OCI-LY7 (cell line): ENCODE measurements at regions not wholly inside any gene's neighbourhood (a gene's known extent, or its start where the extent isn't known, plus 50 kb on each side); places are given as distances from the start of the nearest gene placed in this dataset.
"Not testable (repeated sequence)": the region's sequence is repeated elsewhere in the genome, so short reads cannot be mapped to it uniquely, and the experiment has no call there.

Experiments used
- BruUV-seq: library from RNA; stranded (reverse); fragments of 400-500 nt; replicated peaks from 2 replicates; lab custom pipeline; 2021; lab: Mats Ljungman, UMichigan
- CTCF ChIA-PET: fragments of 300-600 bp; sonication (Branson Sonifier 250); formaldehyde crosslinking; loops from one replicate; lab custom pipeline; 2022; ENCODE audit warnings: antibody characterized with exemption; ENCODE audit not compliant: unreplicated experiment; lab: Charles Lee
- POLR2A ChIA-PET: fragments of 300-600 bp; sonication (Branson Sonifier 250); formaldehyde crosslinking; loops from one replicate; lab custom pipeline; 2022; ENCODE audit warnings: antibody characterized with exemption; lab: Charles Lee
- DNase-seq: peaks from one replicate; pipeline ENCODE4 v3.0.0-alpha.2; 2015; ENCODE audit warnings: low spot score
- H2AFZ ChIP-seq: fragments of 200-600 bp; sonication (generic), shearing (Covaris generic); 2 replicates; pipeline ENCODE4 v1.6.1; 2014; ENCODE audit warnings: mild to moderate bottlenecking, antibody characterized with exemption, low read length, moderate library complexity
- H3K27ac ChIP-seq: fragments of 200-600 bp; sonication (generic); 2 replicates; pipeline ENCODE4 v1.5.1; 2014; ENCODE audit warnings: mixed run types, low read depth, mild to moderate bottlenecking, moderate library complexity, low read length, inconsistent platforms; ENCODE audit not compliant: poor library complexity, severe bottlenecking
- H3K36me3 ChIP-seq: fragments of 200-600 bp; sonication (generic); 2 replicates; pipeline ENCODE4 v1.6.1; 2014; ENCODE audit warnings: mild to moderate bottlenecking, antibody characterized with exemption, low read length, moderate library complexity, mixed read lengths; ENCODE audit not compliant: insufficient read depth
- H3K4me1 ChIP-seq: fragments of 200-600 bp; sonication (generic); 2 replicates; pipeline ENCODE4 v1.5.1; 2014; ENCODE audit warnings: mild to moderate bottlenecking, low read length; ENCODE audit not compliant: insufficient read depth, poor library complexity, severe bottlenecking
- H3K4me2 ChIP-seq: fragments of 200-600 bp; sonication (generic); 2 replicates; pipeline ENCODE4 v1.6.1; 2014; ENCODE audit warnings: mild to moderate bottlenecking, low read length
- H3K4me3 ChIP-seq: fragments of 200-600 bp; sonication (generic); 2 replicates; pipeline ENCODE4 v1.5.1; 2014; ENCODE audit warnings: mild to moderate bottlenecking, low read depth, low read length; ENCODE audit not compliant: poor library complexity, severe bottlenecking
- H3K79me2 ChIP-seq: fragments of 200-600 bp; sonication (generic); 2 replicates; pipeline ENCODE4 v1.6.1; 2016; ENCODE audit warnings: low read depth, mild to moderate bottlenecking, low read length, moderate library complexity, mixed read lengths; ENCODE audit not compliant: insufficient read depth
- H3K9me2 ChIP-seq: fragments of 200-600 bp; sonication (generic); 2 replicates; pipeline ENCODE4 v1.6.1; 2016; ENCODE audit warnings: mild to moderate bottlenecking, low read length, mixed read lengths; ENCODE audit not compliant: insufficient read depth
- H3K9me3 ChIP-seq: fragments of 200-600 bp; sonication (generic); 2 replicates; pipeline ENCODE4 v1.6.1; 2014; ENCODE audit warnings: mild to moderate bottlenecking, mixed run types, low read length, mixed read lengths
- H4K20me1 ChIP-seq: fragments of 200-600 bp; sonication (generic); 2 replicates; pipeline ENCODE4 v1.6.1; 2014; ENCODE audit warnings: mild to moderate bottlenecking, antibody characterized with exemption, low read length, moderate library complexity, mixed read lengths; ENCODE audit not compliant: insufficient read depth
- CTCF ChIP-seq: fragments of 200-600 bp; sonication (generic); conservative IDR thresholded peaks from 2 replicates; pipeline ENCODE4 v1.5.1; 2014; ENCODE audit warnings: mild to moderate bottlenecking, antibody characterized with exemption, low read length, moderate library complexity, mixed read lengths
- EZH2phosphoT487 ChIP-seq: fragments of 200-600 bp; sonication (generic); IDR thresholded peaks from 2 replicates; pipeline ENCODE4 v1.6.1; 2018; ENCODE audit warnings: low read depth, borderline replicate concordance, mild to moderate bottlenecking, mixed run types, antibody characterized with exemption, low read length, moderate library complexity, mixed read lengths
- intact Hi-C: fragments of 100-400 bp; cut with micrococcal nuclease; formaldehyde crosslinking; loops from one replicate; pipeline ENCODE4 v1.10.0; 2022; ENCODE audit not compliant: unreplicated experiment

- Histone ChIP-seq H3K36me3 (no peaks in the 10 kb centered on the region), H4K20me1 (no peaks in the 10 kb centered on the region), H2AFZ (no peak overlapping the region), H3K4me1 (peaks cover 9% of the 10 kb centered on the region), H3K4me3 (no peak overlapping the region), H3K79me2 (no peaks in the 10 kb centered on the region), H3K27ac (no peak overlapping the region), H3K9me2 (no peaks in the 10 kb centered on the region), H3K4me2 (no peak overlapping the region), H3K9me3 (no peaks in the 10 kb centered on the region)
- no peak for TF ChIP-seq EZH2phosphoT487
- no peak for TF ChIP-seq CTCF
- ChIA-PET CTCF (interaction anchor here (1.4 kb wide), 1 partner anchor 13 kb away, joined by 8 read pairs; no protein-coding TSS in a partner anchor), POLR2A (interaction anchor here (0.5 kb wide), 1 partner anchor 22 kb away, joined by 4 read pairs; no protein-coding TSS in a partner anchor)
- no peak for DNase-seq
- intact Hi-C loops = no loop called here
- no TSS peak for BruUV-seq
These were observed 68.1 kb upstream of the PCDH8 start for GRCh38 chr13:52916486-52916990.

GRCh38 chr13:52911340-52911739, 62.9 kb upstream of the PCDH8 start:
- POLR2A ChIA-PET = interaction anchor here (1.3 kb wide), 1 partner anchor 10 kb away, joined by 3 read pairs; no protein-coding TSS in a partner anchor
- no peak for DNase-seq
- no peak overlapping the region for H3K4me3 ChIP-seq
- H3K36me3 ChIP-seq = no peaks in the 10 kb centered on the region
- CTCF ChIA-PET = no interaction called here
- H3K4me1 ChIP-seq = no peaks in the 10 kb centered on the region
- H3K9me2 ChIP-seq = no peaks in the 10 kb centered on the region
- H4K20me1 ChIP-seq = no peaks in the 10 kb centered on the region
- H2AFZ ChIP-seq = no peak overlapping the region
- H3K79me2 ChIP-seq = no peaks in the 10 kb centered on the region
- no peak overlapping the region for H3K27ac ChIP-seq
- no peak overlapping the region for H3K4me2 ChIP-seq
- intact Hi-C loops = no loop called here
- no peaks in the 10 kb centered on the region for H3K9me3 ChIP-seq
- TF ChIP-seq CTCF (no peak), EZH2phosphoT487 (no peak)
- no TSS peak for BruUV-seq

- BruUV-seq, H3K4me3 ChIP-seq, H3K9me3 ChIP-seq, DNase-seq, H3K9me2 ChIP-seq, H3K27ac ChIP-seq, H4K20me1 ChIP-seq, CTCF ChIA-PET, H3K36me3 ChIP-seq, H3K4me1 ChIP-seq, intact Hi-C loops, H3K79me2 ChIP-seq, H2AFZ ChIP-seq, H3K4me2 ChIP-seq: not testable (repeated sequence)
- POLR2A ChIA-PET = interaction anchor here (0.5 to 1.3 kb wide), 2 partner anchors 11 to 181 kb away, joined by 3 read pairs; no protein-coding TSS in a partner anchor
These were observed 61.9 kb upstream of the PCDH8 start for GRCh38 chr13:52910318-52910717.
